ENCODE measurements at regions not wholly inside any gene's neighbourhood (a gene's known extent, or its start where the extent isn't known, plus 50 kb on each side); places are given as distances from the start of the nearest gene placed in this dataset.

GRCh38 chr17:53934931-53935330, 112.2 kb downstream of the KIF2B start:
- Histone ChIP-seq H4K20me1 (ENCODE audit: insufficient read depth, low read length) (no peaks in the 10 kb centered on the region), H3K27me3 (ENCODE audit: control insufficient read depth in 1 of 2, insufficient read depth in 2 of 2, low read length in 2 of 2) (no peaks in the 10 kb centered on the region), H3K9ac (ENCODE audit: insufficient read depth, low read depth, low read length) (no peak overlapping the region), H3K4me1 (ENCODE audit: insufficient read depth, low read length) (peaks cover 11% of the 10 kb centered on the region; the same call in 1 of the 2 replicates), H3K27ac (ENCODE audit: extremely low read length, insufficient read depth, low read length) (no peak overlapping the region), H3K36me3 (replicated peaks in 1 of 2; ENCODE audit: control insufficient read depth in 1 of 2, insufficient read depth in 2 of 2, low read length in 2 of 2) (no peaks in the 10 kb centered on the region), H2AFZ (ENCODE audit: low read length) (no peak overlapping the region), H3K4me3 (replicated peaks in 1 of 3; ENCODE audit: insufficient read depth in 1 of 3, low read depth in 2 of 3, low read length in 3 of 3) (no peak overlapping the region), H3K79me2 (ENCODE audit: insufficient read depth, low read length) (no peaks in the 10 kb centered on the region), H3K9me3 (ENCODE audit: low read length) (no peaks in the 10 kb centered on the region), H3K4me2 (ENCODE audit: low read depth, low read length) (no peak overlapping the region)
- FAIRE-seq (no peak), ATAC-seq (no peak), DNase-seq (ENCODE audit: low spot score) (no peak)
- intact Hi-C loops (cut with micrococcal nuclease; ENCODE audit: unreplicated experiment): no loop called here
- in situ Hi-C loops (cut with HindIII; ENCODE audit: extremely low pct_ligation_motif_present, low pct_unique_long_range_greater_than_20kb): loop anchor here (25.0 kb wide), 1 partner anchor 952 kb away; no protein-coding TSS in a partner anchor
- no TSS peak for BruUV-seq (replicated peaks)
- POLR2A ChIA-PET: no interaction called here
- 14% methylated on average over 2 of the region's 2 CpGs for WGBS (ENCODE audit: low lambda C conversion rate)
- CTCF ChIA-PET (ENCODE audit: low intra/inter-chr PET ratio, low total read pairs): no interaction called here
- TF ChIP-seq PLRG1 (conservative IDR thresholded peaks at IDR 0.05) (no peak), PCBP2 (optimal IDR thresholded peaks at IDR 0.05; ENCODE audit: low read depth, low read length, poor library complexity, severe bottlenecking) (no peak), ZNF180 (CRISPR knock-in tag; IDR thresholded peaks at IDR 0.05; ENCODE audit: borderline replicate concordance, low read depth) (no peak), HMGA1 (CRISPR knock-in tag; conservative IDR thresholded peaks at IDR 0.05) (no peak), PPARG (CRISPR knock-in tag; conservative IDR thresholded peaks at IDR 0.05) (no peak), MLLT10 (CRISPR knock-in tag; IDR thresholded peaks at IDR 0.05) (no peak), MED13 (CRISPR knock-in tag; IDR thresholded peaks at IDR 0.05) (no peak), TP53 (CRISPR knock-in tag; conservative IDR thresholded peaks at IDR 0.05) (no peak), ZKSCAN5 (CRISPR knock-in tag; IDR thresholded peaks at IDR 0.05) (no peak), ELF4 (CRISPR knock-in tag; IDR thresholded peaks at IDR 0.05; ENCODE audit: borderline replicate concordance) (no peak), NFIC (IDR thresholded peaks at IDR 0.05; ENCODE audit: low read length) (no peak), SIN3B (IDR thresholded peaks at IDR 0.05; ENCODE audit: low read length) (no peak), ZNF30 (CRISPR knock-in tag; IDR thresholded peaks at IDR 0.05) (no peak), ZNF7 (CRISPR knock-in tag; IDR thresholded peaks at IDR 0.05) (no peak), CENPBD1 (CRISPR knock-in tag; IDR thresholded peaks at IDR 0.05; ENCODE audit: borderline replicate concordance, low read depth) (no peak), ZNF331 (CRISPR knock-in tag; IDR thresholded peaks at IDR 0.05) (no peak), TCF12 (IDR thresholded peaks at IDR 0.05) (no peak), TCF12 (CRISPR knock-in tag; IDR thresholded peaks at IDR 0.05) (no peak)
- TF ChIP-seq, protein P1, sequence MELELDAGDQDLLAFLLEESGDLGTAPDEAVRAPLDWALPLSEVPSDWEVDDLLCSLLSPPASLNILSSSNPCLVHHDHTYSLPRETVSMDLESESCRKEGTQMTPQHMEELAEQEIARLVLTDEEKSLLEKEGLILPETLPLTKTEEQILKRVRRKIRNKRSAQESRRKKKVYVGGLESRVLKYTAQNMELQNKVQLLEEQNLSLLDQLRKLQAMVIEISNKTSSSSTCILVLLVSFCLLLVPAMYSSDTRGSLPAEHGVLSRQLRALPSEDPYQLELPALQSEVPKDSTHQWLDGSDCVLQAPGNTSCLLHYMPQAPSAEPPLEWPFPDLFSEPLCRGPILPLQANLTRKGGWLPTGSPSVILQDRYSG (CRISPR knock-in tag; IDR thresholded peaks at IDR 0.05): no peak
- TF ChIP-seq, protein P2, sequence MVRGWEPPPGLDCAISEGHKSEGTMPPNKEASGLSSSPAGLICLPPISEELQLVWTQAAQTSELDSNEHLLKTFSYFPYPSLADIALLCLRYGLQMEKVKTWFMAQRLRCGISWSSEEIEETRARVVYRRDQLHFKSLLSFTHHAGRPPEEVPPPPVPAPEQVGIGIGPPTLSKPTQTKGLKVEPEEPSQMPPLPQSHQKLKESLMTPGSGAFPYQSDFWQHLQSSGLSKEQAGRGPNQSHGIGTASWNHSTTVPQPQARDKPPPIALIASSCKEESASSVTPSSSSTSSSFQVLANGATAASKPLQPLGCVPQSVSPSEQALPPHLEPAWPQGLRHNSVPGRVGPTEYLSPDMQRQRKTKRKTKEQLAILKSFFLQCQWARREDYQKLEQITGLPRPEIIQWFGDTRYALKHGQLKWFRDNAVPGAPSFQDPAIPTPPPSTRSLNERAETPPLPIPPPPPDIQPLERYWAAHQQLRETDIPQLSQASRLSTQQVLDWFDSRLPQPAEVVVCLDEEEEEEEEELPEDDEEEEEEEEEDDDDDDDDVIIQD (CRISPR knock-in tag; IDR thresholded peaks at IDR 0.05; ENCODE audit: low read depth): no peak
